Neuron (in vitro differentiated cells): ENCODE measurements at regions not wholly inside any gene's neighbourhood (a gene's known extent, or its start where the extent isn't known, plus 50 kb on each side); places are given as distances from the start of the nearest gene placed in this dataset.

ENCODE experiments used
- H2AFZ ChIP-seq: one replicate; pipeline ENCODE4 v1.6.1; 2013; ENCODE audit warnings: low read depth, mild to moderate bottlenecking, inconsistent platforms, low read length, moderate library complexity
- H3K27me3 ChIP-seq: one replicate; pipeline ENCODE4 v1.6.1; 2013; ENCODE audit warnings: low read length; ENCODE audit not compliant: insufficient read depth
- H3K36me3 ChIP-seq: one replicate; pipeline ENCODE4 v1.6.1; 2013; ENCODE audit warnings: low read length; ENCODE audit not compliant: insufficient read depth
- H3K4me1 ChIP-seq: one replicate; pipeline ENCODE4 v1.6.1; 2013; ENCODE audit warnings: low read length; ENCODE audit not compliant: insufficient read depth
- H3K4me3 ChIP-seq: 2 replicates; pipeline ENCODE4 v1.5.1; 2013; ENCODE audit warnings: mild to moderate bottlenecking, low read length, moderate library complexity
- H3K9me3 ChIP-seq: one replicate; pipeline ENCODE4 v1.6.1; 2013; ENCODE audit warnings: low read length

DNA sequence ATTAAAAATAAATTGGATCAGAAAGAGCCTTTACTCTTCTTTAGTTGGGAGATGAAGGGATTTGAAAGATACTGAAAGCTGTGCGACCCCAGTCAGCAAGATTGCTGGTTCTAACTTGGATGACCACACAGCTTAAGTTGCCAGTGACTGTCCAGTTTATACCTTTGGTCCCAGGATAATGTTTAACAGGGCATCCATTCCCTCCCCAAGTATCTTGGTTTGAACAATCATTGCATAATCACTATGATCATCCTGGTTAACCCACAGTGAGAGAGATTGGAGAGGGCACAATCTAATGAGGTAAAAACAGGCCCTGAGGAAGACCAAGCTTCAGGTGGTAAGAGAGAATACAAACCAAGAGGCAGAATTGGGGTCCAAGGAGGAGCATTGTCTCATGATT, 798.3 kb downstream of the MAFB start:
- Histone ChIP-seq H3K4me3 (no peak overlapping the region), H3K36me3 (no peaks in the 10 kb centered on the region), H3K9me3 (no peaks in the 10 kb centered on the region), H3K27me3 (no peaks in the 10 kb centered on the region), H3K4me1 (no peaks in the 10 kb centered on the region), H2AFZ (no peak overlapping the region)

DNA sequence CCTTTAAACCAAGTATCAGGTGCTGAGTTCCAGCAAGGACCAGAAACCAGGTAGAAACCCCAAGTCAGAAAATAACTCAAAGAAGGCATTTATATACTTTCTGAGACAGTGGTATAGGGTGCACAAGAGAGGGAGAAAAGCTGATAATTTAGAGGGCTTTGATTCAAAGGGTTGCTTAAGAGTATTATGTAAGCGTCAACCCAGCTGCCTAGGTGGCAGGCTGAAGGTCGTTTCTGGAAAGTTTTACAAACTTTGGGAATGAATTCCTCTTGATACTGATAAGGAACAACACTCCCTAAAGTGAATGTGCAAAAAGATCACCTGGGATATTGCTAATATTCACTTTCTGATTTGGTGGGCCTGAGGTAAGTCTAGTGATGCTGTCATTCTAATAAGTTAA, 800.7 kb downstream of the MAFB start:
- Histone ChIP-seq H3K4me3 (no peak overlapping the region), H2AFZ (no peak overlapping the region), H3K9me3 (no peaks in the 10 kb centered on the region), H3K4me1 (no peaks in the 10 kb centered on the region), H3K27me3 (no peaks in the 10 kb centered on the region), H3K36me3 (no peaks in the 10 kb centered on the region)

DNA sequence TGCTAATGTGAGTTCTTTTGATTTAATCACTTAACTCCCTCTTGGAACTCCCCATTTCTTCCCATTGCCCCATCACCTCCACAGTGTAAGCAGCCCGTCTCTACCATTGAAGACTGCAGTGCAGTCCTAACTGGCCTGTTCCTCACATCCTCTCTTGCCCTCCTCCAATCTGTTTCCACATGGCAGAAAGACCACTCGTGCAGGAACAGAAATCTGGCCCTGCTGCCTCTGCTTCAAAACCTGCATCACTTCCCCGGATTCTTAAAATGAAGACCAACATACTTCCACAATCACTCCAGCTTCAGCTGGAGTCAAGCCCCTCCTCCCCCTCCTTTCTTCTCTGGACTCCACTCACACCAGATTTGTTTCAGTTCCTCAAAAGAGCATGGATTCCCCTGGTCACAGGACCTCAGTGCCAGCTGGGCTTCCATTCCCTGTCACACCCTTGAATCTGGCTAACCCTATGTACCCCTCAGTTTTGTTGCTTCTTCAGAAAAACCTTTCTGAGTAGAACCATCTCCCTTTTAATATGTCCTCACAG, 802.3 kb downstream of the MAFB start:
- Histone ChIP-seq H2AFZ (no peak overlapping the region), H3K9me3 (no peaks in the 10 kb centered on the region), H3K36me3 (no peaks in the 10 kb centered on the region), H3K27me3 (no peaks in the 10 kb centered on the region), H3K4me3 (no peak overlapping the region), H3K4me1 (no peaks in the 10 kb centered on the region)

DNA sequence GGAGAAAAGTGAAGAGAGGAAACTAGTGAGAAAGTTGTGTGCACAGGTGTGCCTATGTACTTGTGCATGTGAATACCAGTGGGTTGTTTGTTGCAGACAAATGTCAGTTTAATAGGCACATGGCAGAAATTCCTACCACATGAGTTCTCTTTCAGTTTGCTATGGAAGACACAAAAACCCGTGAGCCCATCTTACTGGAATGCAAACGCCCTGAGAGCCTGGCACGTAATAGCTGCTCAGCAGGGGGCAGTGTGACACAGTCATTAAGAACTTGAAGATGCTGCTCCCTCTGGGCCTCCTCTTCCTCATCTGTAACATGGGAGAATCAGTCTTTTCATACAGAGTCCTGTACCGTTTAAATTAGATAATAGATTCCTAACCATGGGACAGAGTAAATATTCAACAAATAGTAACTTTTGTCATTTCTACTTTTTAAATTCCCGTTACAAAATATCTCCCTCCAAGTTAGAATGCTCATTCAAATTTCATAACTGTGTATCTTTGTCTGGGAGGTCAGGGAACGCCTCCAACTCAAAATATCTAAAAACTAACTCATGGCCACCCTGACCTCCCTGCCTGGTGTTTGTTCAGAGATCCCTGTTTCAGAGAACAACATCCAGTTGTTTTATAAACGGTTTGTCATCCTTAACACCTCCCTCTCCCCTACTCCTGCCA, 802.9 kb downstream of the MAFB start:
- H3K9me3 ChIP-seq, result no peaks in the 10 kb centered on the region
- H2AFZ ChIP-seq, result no peak overlapping the region
- H3K4me3 ChIP-seq, result no peak overlapping the region
- H3K36me3 ChIP-seq, result no peaks in the 10 kb centered on the region
- H3K4me1 ChIP-seq, result no peaks in the 10 kb centered on the region
- H3K27me3 ChIP-seq, result no peaks in the 10 kb centered on the region

DNA sequence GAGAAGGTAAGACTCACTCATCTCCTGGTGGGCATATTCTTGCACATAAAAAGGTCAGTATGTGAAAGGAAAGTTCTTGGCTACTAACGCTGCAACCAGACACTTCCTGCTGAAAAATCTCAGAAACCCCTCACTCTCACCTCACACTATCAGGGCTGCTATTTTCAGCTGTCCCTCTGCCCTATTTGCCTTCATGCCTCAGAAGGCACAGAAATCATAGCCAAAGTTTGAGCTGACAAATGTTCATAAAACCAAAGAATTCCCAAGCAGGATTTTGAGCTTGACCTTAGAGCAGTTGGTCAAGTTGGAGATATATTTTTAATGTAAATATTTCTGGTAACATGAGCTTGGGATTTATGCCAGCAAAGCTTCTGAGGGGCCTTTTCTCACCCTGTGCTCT, 806.2 kb downstream of the MAFB start:
- Histone ChIP-seq H3K9me3 (no peaks in the 10 kb centered on the region), H3K4me3 (no peak overlapping the region), H3K4me1 (peaks cover 5% of the 10 kb centered on the region), H3K27me3 (no peaks in the 10 kb centered on the region), H2AFZ (no peak overlapping the region), H3K36me3 (no peaks in the 10 kb centered on the region)

DNA sequence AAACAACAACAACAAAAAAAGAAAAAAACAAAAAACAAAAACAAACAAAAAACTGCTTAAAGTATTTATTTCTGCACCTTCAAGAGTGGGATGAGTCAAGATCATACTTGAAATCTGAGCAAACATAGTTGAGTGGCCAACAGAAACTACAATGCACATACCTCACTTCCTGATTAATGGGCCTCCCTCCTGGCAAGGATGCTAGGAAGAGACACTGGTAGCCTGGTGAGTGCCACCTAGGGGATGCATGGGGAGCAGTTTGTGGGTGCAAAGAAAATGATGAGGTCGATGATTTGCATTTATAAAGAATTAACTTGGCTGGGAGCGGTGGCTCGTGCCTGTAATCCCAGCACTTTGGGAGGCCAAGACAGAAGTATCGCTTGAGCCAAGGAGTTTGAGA, 808.1 kb downstream of the MAFB start:
- no peaks in the 10 kb centered on the region for H3K9me3 ChIP-seq
- no peak overlapping the region for H3K4me3 ChIP-seq
- H2AFZ ChIP-seq, result no peak overlapping the region
- H3K4me1 ChIP-seq, result peaks cover 13% of the 10 kb centered on the region
- no peaks in the 10 kb centered on the region for H3K27me3 ChIP-seq
- no peaks in the 10 kb centered on the region for H3K36me3 ChIP-seq

DNA sequence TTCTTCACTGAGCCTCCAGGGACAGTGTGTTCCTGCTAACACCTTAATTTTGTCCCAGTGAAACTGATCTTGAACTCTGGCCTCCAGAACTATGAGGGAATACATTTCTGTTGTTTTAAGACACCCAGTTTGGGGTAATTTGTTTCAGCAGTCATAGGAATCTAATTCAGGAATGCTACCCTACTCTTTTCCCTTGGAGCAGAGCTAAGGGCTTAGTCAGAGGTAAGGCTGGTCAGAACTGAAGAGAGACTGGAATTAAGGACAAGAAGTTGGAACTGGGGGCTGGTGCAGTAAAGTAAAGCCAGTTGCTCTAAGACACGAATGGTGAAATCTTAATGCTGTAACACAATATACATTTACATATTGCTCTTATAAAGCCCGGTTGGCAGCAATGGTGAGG, 809.7 kb downstream of the MAFB start:
- Histone ChIP-seq H3K27me3 (no peaks in the 10 kb centered on the region), H3K4me1 (peaks cover 13% of the 10 kb centered on the region), H3K9me3 (no peaks in the 10 kb centered on the region), H2AFZ (no peak overlapping the region), H3K36me3 (no peaks in the 10 kb centered on the region), H3K4me3 (no peak overlapping the region)

DNA sequence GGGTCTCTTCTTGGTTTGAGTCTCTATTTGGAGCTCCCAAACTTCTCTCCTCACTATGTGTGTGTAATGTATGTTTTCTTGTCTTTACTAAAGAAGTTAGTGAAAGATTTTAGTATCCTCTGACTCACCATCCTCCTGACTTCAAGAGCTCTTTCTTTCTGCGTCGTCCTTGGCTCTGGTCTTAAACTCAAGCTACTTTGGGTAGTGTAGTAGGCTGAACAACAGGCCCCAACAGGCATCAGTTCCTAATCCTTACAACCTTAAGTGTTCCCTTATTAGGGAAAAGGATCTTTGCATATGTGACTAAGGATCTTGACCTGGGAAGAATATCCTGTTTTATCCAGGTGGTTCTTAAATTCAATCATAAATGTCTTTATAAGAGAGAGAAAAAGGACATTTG, 810.2 kb downstream of the MAFB start:
- H3K4me1 ChIP-seq, result peaks cover 13% of the 10 kb centered on the region
- no peaks in the 10 kb centered on the region for H3K27me3 ChIP-seq
- H3K9me3 ChIP-seq, result no peaks in the 10 kb centered on the region
- H3K36me3 ChIP-seq, result no peaks in the 10 kb centered on the region
- no peak overlapping the region for H3K4me3 ChIP-seq
- H2AFZ ChIP-seq, result no peak overlapping the region

DNA sequence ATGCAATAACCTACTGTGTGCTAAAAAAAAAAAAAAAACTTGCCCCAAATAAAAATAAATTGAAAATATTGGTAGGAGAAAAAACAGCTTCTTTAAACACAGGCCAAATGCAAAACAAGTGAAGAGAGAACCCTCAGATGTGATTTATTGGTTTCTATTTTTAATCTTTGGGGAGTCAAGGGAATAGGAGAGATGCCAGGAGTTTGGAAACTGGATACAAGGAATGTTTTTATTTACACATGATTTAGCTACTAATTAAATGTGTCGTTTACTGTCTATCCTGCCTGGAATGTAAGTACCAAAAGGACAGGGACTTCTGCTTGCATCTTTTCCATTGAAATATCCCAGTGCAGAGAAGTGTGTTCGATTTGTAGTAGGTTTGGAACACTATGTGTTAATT, 810.7 kb downstream of the MAFB start:
- no peaks in the 10 kb centered on the region for H3K9me3 ChIP-seq
- H3K4me1 ChIP-seq, result peaks cover 13% of the 10 kb centered on the region
- no peaks in the 10 kb centered on the region for H3K36me3 ChIP-seq
- no peaks in the 10 kb centered on the region for H3K27me3 ChIP-seq
- no peak overlapping the region for H3K4me3 ChIP-seq
- no peak overlapping the region for H2AFZ ChIP-seq

DNA sequence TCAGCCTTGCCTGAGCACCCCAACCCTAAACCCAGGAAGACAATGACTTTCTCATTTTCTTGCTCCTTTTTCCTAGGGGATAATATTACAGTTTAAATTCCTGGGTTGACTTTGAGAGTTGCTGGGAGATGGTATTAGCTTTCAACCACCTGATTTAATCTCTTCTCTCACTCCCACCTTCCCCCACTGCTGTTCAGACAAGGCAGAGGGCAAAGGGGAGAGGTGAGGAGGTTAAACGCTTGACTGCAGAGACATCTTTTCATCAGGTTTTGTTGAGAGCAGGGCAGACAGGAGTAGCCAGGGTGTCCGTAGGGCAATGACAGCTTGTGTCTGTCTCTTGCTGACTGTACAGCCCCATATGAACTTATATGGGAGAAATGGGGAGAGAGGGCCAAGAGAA, 811.2 kb downstream of the MAFB start:
- Histone ChIP-seq H3K4me1 (peaks cover 13% of the 10 kb centered on the region), H3K9me3 (no peaks in the 10 kb centered on the region), H2AFZ (no peak overlapping the region), H3K4me3 (no peak overlapping the region), H3K27me3 (no peaks in the 10 kb centered on the region), H3K36me3 (no peaks in the 10 kb centered on the region)

DNA sequence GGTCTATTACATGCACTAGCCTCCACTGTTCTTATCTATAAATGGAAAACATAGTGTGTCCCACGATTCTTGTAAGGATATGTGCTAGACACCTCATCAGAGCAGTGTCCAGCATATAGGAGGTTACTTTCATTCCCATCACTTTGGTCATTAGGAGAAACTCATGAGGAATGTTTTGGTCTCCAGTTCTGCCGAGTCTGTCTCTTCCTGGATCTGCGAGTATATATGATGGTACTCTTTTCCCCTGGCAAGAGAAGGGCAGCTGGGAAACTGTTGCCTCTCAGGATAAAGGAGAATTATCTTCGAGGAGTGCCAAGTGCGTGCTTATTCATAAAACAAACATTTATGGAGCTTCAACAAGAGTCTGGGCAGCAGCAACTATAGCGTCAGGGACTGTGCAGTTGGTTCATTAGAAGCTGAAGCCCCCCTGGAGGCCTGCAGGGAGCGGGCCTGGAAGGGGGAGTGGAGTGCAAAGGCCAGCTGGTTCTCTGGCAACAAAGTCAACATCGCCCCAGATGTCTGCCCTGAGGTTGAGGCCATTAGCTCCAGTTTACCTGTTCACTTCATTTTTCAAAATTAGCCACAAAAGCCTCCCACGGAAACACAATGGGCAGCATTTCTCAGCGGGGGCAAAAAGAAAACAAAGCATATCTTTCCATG, 811.9 kb downstream of the MAFB start:
- no peak overlapping the region for H2AFZ ChIP-seq
- H3K4me3 ChIP-seq, result no peak overlapping the region
- H3K27me3 ChIP-seq, result no peaks in the 10 kb centered on the region
- no peaks in the 10 kb centered on the region for H3K36me3 ChIP-seq
- peaks cover 13% of the 10 kb centered on the region for H3K4me1 ChIP-seq
- H3K9me3 ChIP-seq, result no peaks in the 10 kb centered on the region

DNA sequence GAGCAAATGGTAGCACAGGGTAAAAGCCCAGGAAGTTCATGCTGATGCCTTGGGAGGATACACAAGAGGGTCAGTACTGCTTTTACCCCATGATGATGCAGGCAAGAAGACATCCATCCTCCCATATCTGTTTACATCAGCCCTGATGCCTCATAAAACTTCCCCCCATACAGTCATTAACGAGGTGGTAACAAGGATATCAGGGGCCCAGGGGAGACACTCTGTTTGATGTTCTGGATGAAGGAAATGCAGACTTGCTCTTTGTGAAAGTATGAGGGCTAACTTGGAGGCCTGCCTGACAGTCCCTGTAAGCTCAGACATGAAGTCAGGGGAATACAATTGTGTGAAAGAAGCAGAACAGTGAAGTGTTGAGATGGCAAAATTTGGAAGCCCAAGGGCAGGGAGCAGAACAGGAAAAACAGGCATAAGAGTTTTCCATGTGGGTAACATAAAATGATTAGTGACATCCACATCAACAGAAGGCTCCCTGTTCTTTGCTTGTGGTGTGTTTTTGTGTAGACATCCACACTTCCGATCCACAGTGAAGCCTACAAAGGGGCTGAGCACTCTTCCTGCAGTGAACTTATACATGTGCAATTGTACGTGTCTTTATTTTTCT, 813.4 kb downstream of the MAFB start:
- no peak overlapping the region for H2AFZ ChIP-seq

DNA sequence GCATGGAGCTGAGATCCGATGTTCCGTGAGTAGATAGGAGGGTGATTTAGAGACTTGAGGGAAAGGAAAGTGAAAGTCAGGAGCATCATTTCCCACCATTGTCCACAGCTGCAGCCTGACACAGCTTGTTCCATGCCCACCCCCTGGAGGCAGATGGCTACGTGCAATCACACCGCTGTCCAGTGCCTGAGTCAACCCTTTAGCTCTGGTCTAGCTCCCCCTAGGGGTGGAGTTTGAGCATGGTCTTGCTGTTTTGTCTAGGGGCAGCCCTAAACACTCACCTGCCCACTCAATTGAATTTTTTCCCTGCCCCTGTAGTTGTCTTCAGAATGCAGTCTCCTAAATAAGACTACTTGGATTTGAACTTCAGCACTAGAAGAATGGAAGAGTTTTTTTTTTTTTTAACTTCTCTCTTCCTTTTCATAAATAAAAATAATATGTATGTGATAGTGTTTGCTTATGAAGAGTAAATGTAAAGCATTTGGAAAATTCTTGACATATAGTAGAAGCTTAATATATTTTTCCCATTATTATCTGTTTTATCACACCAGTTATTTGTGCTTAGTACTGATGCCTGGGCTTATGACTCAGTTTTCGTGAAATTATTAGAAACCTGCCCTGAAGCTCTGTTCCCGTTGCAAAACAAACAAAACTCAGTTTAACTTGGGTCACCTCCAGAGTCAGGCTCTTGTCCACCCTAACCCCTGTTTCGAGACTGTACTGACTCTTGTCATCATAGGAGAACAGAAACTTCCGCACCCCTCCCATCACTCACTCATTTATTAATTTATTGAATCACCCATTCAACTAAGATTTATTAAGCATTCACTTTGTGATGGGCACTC, 814.8 kb downstream of the MAFB start:
- H3K36me3 ChIP-seq, result no peaks in the 10 kb centered on the region
- no peak overlapping the region for H2AFZ ChIP-seq

More for the DNA sequence above, 813.4 kb downstream of the MAFB start:
- Histone ChIP-seq H3K27me3 (no peaks in the 10 kb centered on the region), H3K4me1 (peaks cover 19% of the 10 kb centered on the region), H3K4me3 (no peak overlapping the region), H3K9me3 (no peaks in the 10 kb centered on the region), H3K36me3 (no peaks in the 10 kb centered on the region)

More for the DNA sequence above, 814.8 kb downstream of the MAFB start:
- Histone ChIP-seq H3K4me3 (no peak overlapping the region), H3K27me3 (no peaks in the 10 kb centered on the region), H3K9me3 (no peaks in the 10 kb centered on the region), H3K4me1 (peaks cover 19% of the 10 kb centered on the region)
